Fibroblast of lung (primary cell): ENCODE measurements at regions not wholly inside any gene's neighbourhood (a gene's known extent, or its start where the extent isn't known, plus 50 kb on each side); places are given as distances from the start of the nearest gene placed in this dataset.

Source experiments
- DNase-seq, 2 donors: peaks; one replicate each; pipeline versions ENCODE4 v3.0.0 to v3.0.0-alpha.2; 2010; ENCODE audit warnings: low read depth in 2 of 2
- H2AFZ ChIP-seq: 2 replicates; pipeline ENCODE4 v1.5.1; 2012; ENCODE audit warnings: low read length, control low read depth, inconsistent platforms
- H3K27ac ChIP-seq: 2 replicates; pipeline ENCODE4 v1.5.1; 2011; ENCODE audit warnings: low read length, control low read depth; ENCODE audit not compliant: insufficient read depth
- H3K27me3 ChIP-seq: 2 replicates; pipeline ENCODE4 v1.5.1; 2011; ENCODE audit warnings: mild to moderate bottlenecking, low read length; ENCODE audit not compliant: control insufficient read depth, insufficient read depth
- H3K36me3 ChIP-seq: 2 replicates; pipeline ENCODE4 v1.5.1; 2011; ENCODE audit warnings: low read length; ENCODE audit not compliant: control insufficient read depth, insufficient read depth
- H3K4me1 ChIP-seq: 2 replicates; pipeline ENCODE4 v1.5.1; 2011; ENCODE audit warnings: low read length; ENCODE audit not compliant: control insufficient read depth, insufficient read depth; ENCODE audit errors: extremely low read depth
- H3K4me2 ChIP-seq: 2 replicates; pipeline ENCODE4 v1.5.1; 2011; ENCODE audit warnings: low read length, control low read depth; ENCODE audit not compliant: insufficient read depth; ENCODE audit errors: extremely low read depth
- H3K4me3 ChIP-seq, 4 experiments: fragments of 200-600 bp in 1 of 4; sonication (generic) in 1 of 4; replicated peaks in 1 of 4; 2 replicates each; pipeline ENCODE4 v1.5.1; 2011 to 2016; ENCODE audit warnings: low read length in 4 of 4, low read depth in 3 of 4, mild to moderate bottlenecking in 3 of 4, control low read depth in 2 of 4, inconsistent platforms in 1 of 4, mixed read lengths in 1 of 4; ENCODE audit not compliant: insufficient read depth in 1 of 4; ENCODE audit errors: control extremely low read depth in 1 of 4
- H3K79me2 ChIP-seq: 2 replicates; pipeline ENCODE4 v1.5.1; 2012; ENCODE audit warnings: mild to moderate bottlenecking, low read length, inconsistent platforms; ENCODE audit not compliant: control insufficient read depth, insufficient read depth
- H3K9ac ChIP-seq: 2 replicates; pipeline ENCODE4 v1.5.1; 2011; ENCODE audit warnings: mild to moderate bottlenecking, low read length, control low read depth; ENCODE audit not compliant: insufficient read depth
- H3K9me3 ChIP-seq: 2 replicates; pipeline ENCODE4 v1.5.1; 2012; ENCODE audit warnings: low read depth, low read length; ENCODE audit not compliant: control insufficient read depth, insufficient read depth
- H4K20me1 ChIP-seq: 2 replicates; pipeline ENCODE4 v1.5.1; 2011; ENCODE audit warnings: low read length; ENCODE audit not compliant: control insufficient read depth, insufficient read depth; ENCODE audit errors: extremely low read depth
- EZH2 ChIP-seq: IDR thresholded peaks from 2 replicates; pipeline ENCODE4 v1.5.1; 2012; ENCODE audit warnings: low read length, control low read depth, mild to moderate bottlenecking; ENCODE audit errors: missing control alignments
- TF ChIP-seq, protein P1 (sequence below), 2 donors: IDR thresholded peaks in 1 of 2; conservative IDR thresholded peaks in 1 of 2; 1 replicate in 1 of 2; 2 replicates in 1 of 2; pipeline ENCODE4 v1.5.1; 2011 to 2012; ENCODE audit warnings: low read length in 2 of 2, control low read depth in 1 of 2, inconsistent platforms in 1 of 2, low read depth in 1 of 2, mild to moderate bottlenecking in 1 of 2

- Histone ChIP-seq H3K4me1 (no peaks in the 10 kb centered on the region), H3K27me3 (no peaks in the 10 kb centered on the region), H3K79me2 (no peaks in the 10 kb centered on the region), H2AFZ (no peak overlapping the region), H4K20me1 (no peaks in the 10 kb centered on the region), H3K9ac (no peak overlapping the region), H3K36me3 (no peaks in the 10 kb centered on the region), H3K9me3 (no peaks in the 10 kb centered on the region), H3K4me2 (no peak overlapping the region), H3K27ac (no peak overlapping the region), H3K4me3 (no peak overlapping the region)
- no peak for TF ChIP-seq EZH2
- TF ChIP-seq, protein P1, sequence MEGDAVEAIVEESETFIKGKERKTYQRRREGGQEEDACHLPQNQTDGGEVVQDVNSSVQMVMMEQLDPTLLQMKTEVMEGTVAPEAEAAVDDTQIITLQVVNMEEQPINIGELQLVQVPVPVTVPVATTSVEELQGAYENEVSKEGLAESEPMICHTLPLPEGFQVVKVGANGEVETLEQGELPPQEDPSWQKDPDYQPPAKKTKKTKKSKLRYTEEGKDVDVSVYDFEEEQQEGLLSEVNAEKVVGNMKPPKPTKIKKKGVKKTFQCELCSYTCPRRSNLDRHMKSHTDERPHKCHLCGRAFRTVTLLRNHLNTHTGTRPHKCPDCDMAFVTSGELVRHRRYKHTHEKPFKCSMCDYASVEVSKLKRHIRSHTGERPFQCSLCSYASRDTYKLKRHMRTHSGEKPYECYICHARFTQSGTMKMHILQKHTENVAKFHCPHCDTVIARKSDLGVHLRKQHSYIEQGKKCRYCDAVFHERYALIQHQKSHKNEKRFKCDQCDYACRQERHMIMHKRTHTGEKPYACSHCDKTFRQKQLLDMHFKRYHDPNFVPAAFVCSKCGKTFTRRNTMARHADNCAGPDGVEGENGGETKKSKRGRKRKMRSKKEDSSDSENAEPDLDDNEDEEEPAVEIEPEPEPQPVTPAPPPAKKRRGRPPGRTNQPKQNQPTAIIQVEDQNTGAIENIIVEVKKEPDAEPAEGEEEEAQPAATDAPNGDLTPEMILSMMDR (conservative IDR thresholded peaks at IDR 0.05 in 1 of 2, IDR thresholded peaks at IDR 0.05 in 1 of 2; ENCODE audit: low read depth in 1 of 2, low read length in 2 of 2): no peak
- DNase-seq: no peak
Observed at GRCh38 chr1:175881246-175881976, 138.0 kb upstream of the TNR start.

GRCh38 chr1:175878775-175879174, 135.4 kb upstream of the TNR start:
- no peaks in the 10 kb centered on the region for H3K9me3 ChIP-seq
- no peak overlapping the region for H2AFZ ChIP-seq
- H3K27ac ChIP-seq: no peak overlapping the region
- H3K4me1 ChIP-seq: no peaks in the 10 kb centered on the region
- H3K36me3 ChIP-seq: no peaks in the 10 kb centered on the region
- DNase-seq: no peak
- no peak overlapping the region for H3K4me3 ChIP-seq
- no peak for TF ChIP-seq EZH2
- TF ChIP-seq, protein P1 (conservative IDR thresholded peaks at IDR 0.05 in 1 of 2, IDR thresholded peaks at IDR 0.05 in 1 of 2; ENCODE audit: low read depth in 1 of 2, low read length in 2 of 2): no peak
- H4K20me1 ChIP-seq: no peaks in the 10 kb centered on the region
- no peak overlapping the region for H3K4me2 ChIP-seq
- H3K9ac ChIP-seq: no peak overlapping the region
- no peaks in the 10 kb centered on the region for H3K27me3 ChIP-seq
- no peaks in the 10 kb centered on the region for H3K79me2 ChIP-seq

GRCh38 chr1:175877939-175878737, 134.7 kb upstream of the TNR start:
- Histone ChIP-seq H3K79me2 (no peaks in the 10 kb centered on the region), H3K4me1 (no peaks in the 10 kb centered on the region), H3K4me2 (no peak overlapping the region), H3K27ac (no peak overlapping the region), H4K20me1 (no peaks in the 10 kb centered on the region), H3K9me3 (no peaks in the 10 kb centered on the region), H3K36me3 (no peaks in the 10 kb centered on the region), H2AFZ (no peak overlapping the region), H3K4me3 (no peak overlapping the region), H3K9ac (no peak overlapping the region), H3K27me3 (no peaks in the 10 kb centered on the region)
- DNase-seq: no peak
- TF ChIP-seq, protein P1 (conservative IDR thresholded peaks at IDR 0.05 in 1 of 2, IDR thresholded peaks at IDR 0.05 in 1 of 2; ENCODE audit: low read depth in 1 of 2, low read length in 2 of 2): no peak
- no peak for TF ChIP-seq EZH2
